ENCODE measurements at regions not wholly inside any gene's neighbourhood (a gene's known extent, or its start where the extent isn't known, plus 50 kb on each side); places are given as distances from the start of the nearest gene placed in this dataset.

GRCh38 chr10:43868952-43869351 lies 220.3 kb upstream of the ZNF32 start:
- no peaks in the 10 kb centered on the region for H3K9me3 Mint-ChIP-seq (ENCODE audit: unreplicated experiment)
- H3K36me3 Mint-ChIP-seq (ENCODE audit: insufficient read depth, unreplicated experiment), result no peaks in the 10 kb centered on the region
- no peak overlapping the region for H3K4me3 Mint-ChIP-seq (ENCODE audit: unreplicated experiment)
- CTCF ChIA-PET, result no interaction called here
- H3K27ac Mint-ChIP-seq (ENCODE audit: unreplicated experiment), result no peak overlapping the region
- Histone ChIP-seq H3K9me3 (no peaks in the 10 kb centered on the region), H3K36me3 (ENCODE audit: control insufficient read depth, insufficient read depth, low read length) (no peaks in the 10 kb centered on the region), H3K4me3 (ENCODE audit: low read depth, low read length) (no peak overlapping the region), H3K27me3 (replicated peaks; ENCODE audit: control insufficient read depth, insufficient read depth, low read length) (no peaks in the 10 kb centered on the region), H3K4me1 (peaks cover 13% of the 10 kb centered on the region)
- peaks cover 2% of the 10 kb centered on the region for H3K27me3 Mint-ChIP-seq (ENCODE audit: insufficient read depth, unreplicated experiment)
- BruUV-seq (replicated peaks), result no TSS peak
- no peaks in the 10 kb centered on the region for H3K4me1 Mint-ChIP-seq (ENCODE audit: low read depth, unreplicated experiment)
- no peak for TF ChIP-seq CTCF (IDR thresholded peaks at IDR 0.05; ENCODE audit: insufficient read depth in 1 of 2, low read depth in 1 of 2, low read length in 1 of 2, severe bottlenecking in 1 of 2, unreplicated experiment in 1 of 2)
- POLR2A ChIA-PET, result no interaction called here
- intact Hi-C loops (cut with micrococcal nuclease; ENCODE audit: unreplicated experiment), result no loop called here
- DNase-seq, result no peak

GRCh38 chr10:43867667-43868565 lies 219.2 kb upstream of the ZNF32 start:
- H3K4me3 Mint-ChIP-seq (ENCODE audit: unreplicated experiment), result no peak overlapping the region
- intact Hi-C loops (cut with micrococcal nuclease; ENCODE audit: unreplicated experiment), result no loop called here

GRCh38 chr10:43867113-43867512 lies 218.4 kb upstream of the ZNF32 start:
- Mint-ChIP-seq H3K9me3 (ENCODE audit: unreplicated experiment) (peaks cover 5% of the 10 kb centered on the region), H3K27me3 (ENCODE audit: insufficient read depth, unreplicated experiment) (no peaks in the 10 kb centered on the region), H3K36me3 (ENCODE audit: insufficient read depth, unreplicated experiment) (peaks cover 2% of the 10 kb centered on the region), H3K4me1 (ENCODE audit: low read depth, unreplicated experiment) (peaks cover 12% of the 10 kb centered on the region), H3K4me3 (ENCODE audit: unreplicated experiment) (no peak overlapping the region), H3K27ac (ENCODE audit: unreplicated experiment) (no peak overlapping the region)
- no TSS peak for BruUV-seq (replicated peaks)
- no peaks in the 10 kb centered on the region for H3K36me3 ChIP-seq (ENCODE audit: control insufficient read depth, insufficient read depth, low read length)
- peaks cover 30% of the 10 kb centered on the region for H3K4me1 ChIP-seq
- CTCF ChIA-PET, result no interaction called here
- intact Hi-C loops (cut with micrococcal nuclease; ENCODE audit: unreplicated experiment), result no loop called here
- H3K4me3 ChIP-seq (ENCODE audit: low read depth, low read length), result no peak overlapping the region
- no peaks in the 10 kb centered on the region for H3K27me3 ChIP-seq (replicated peaks; ENCODE audit: control insufficient read depth, insufficient read depth, low read length)
- H3K9me3 ChIP-seq, result no peaks in the 10 kb centered on the region; the same call in 1 of the 2 replicates
- POLR2A ChIA-PET, result no interaction called here
- no peak for DNase-seq
- TF ChIP-seq CTCF (IDR thresholded peaks at IDR 0.05; ENCODE audit: insufficient read depth in 1 of 2, low read depth in 1 of 2, low read length in 1 of 2, severe bottlenecking in 1 of 2, unreplicated experiment in 1 of 2), result no peak

More at GRCh38 chr10:43867667-43868565, 219.2 kb upstream of the ZNF32 start:
- H3K36me3 ChIP-seq (ENCODE audit: control insufficient read depth, insufficient read depth, low read length), result no peaks in the 10 kb centered on the region
- H3K9me3 ChIP-seq, result no peaks in the 10 kb centered on the region
- CTCF ChIA-PET, result interaction anchor here (0.6 kb wide), 1 partner anchor 39 kb away, joined by 4 read pairs; no protein-coding TSS in a partner anchor
- Mint-ChIP-seq H3K27ac (ENCODE audit: unreplicated experiment) (no peak overlapping the region), H3K4me1 (ENCODE audit: low read depth, unreplicated experiment) (peaks cover 8% of the 10 kb centered on the region), H3K36me3 (ENCODE audit: insufficient read depth, unreplicated experiment) (no peaks in the 10 kb centered on the region), H3K9me3 (ENCODE audit: unreplicated experiment) (no peaks in the 10 kb centered on the region), H3K27me3 (ENCODE audit: insufficient read depth, unreplicated experiment) (no peaks in the 10 kb centered on the region)
- no TSS peak for BruUV-seq (replicated peaks)
- peaks cover 23% of the 10 kb centered on the region for H3K4me1 ChIP-seq
- POLR2A ChIA-PET, result no interaction called here
- no peak overlapping the region for H3K4me3 ChIP-seq (ENCODE audit: low read depth, low read length)
- no peak for TF ChIP-seq CTCF (IDR thresholded peaks at IDR 0.05; ENCODE audit: insufficient read depth in 1 of 2, low read depth in 1 of 2, low read length in 1 of 2, severe bottlenecking in 1 of 2, unreplicated experiment in 1 of 2)
- no peak for DNase-seq
- H3K27me3 ChIP-seq (replicated peaks; ENCODE audit: control insufficient read depth, insufficient read depth, low read length), result no peaks in the 10 kb centered on the region
